GM12873 (cell line): ENCODE measurements at regions not wholly inside any gene's neighbourhood (a gene's known extent, or its start where the extent isn't known, plus 50 kb on each side); places are given as distances from the start of the nearest gene placed in this dataset.

Source experiments
- CTCF ChIP-seq: IDR thresholded peaks from 2 replicates; pipeline ENCODE4 v1.5.1; 2012; ENCODE audit warnings: low read depth, mild to moderate bottlenecking, moderate library complexity, low read length, control low read depth; ENCODE audit not compliant: insufficient read depth; ENCODE audit errors: missing control alignments

- TF ChIP-seq CTCF, result no peak
Measured at GRCh38 chr10:25094590-25094989, 78.2 kb downstream of the THNSL1 start.

- TF ChIP-seq CTCF, result no peak
Measured at GRCh38 chr10:25097669-25098411, 77.0 kb upstream of the GPR158 start.

GRCh38 chr10:25100141-25100540 is 74.7 kb upstream of the GPR158 start:
- TF ChIP-seq CTCF, result no peak

GRCh38 chr10:25101461-25102146 is 73.2 kb upstream of the GPR158 start:
- no peak for TF ChIP-seq CTCF

GRCh38 chr10:25102147-25102822 is 72.5 kb upstream of the GPR158 start:
- no peak for TF ChIP-seq CTCF

- no peak for TF ChIP-seq CTCF
Measured at GRCh38 chr10:25103703-25104102, 71.1 kb upstream of the GPR158 start.

- TF ChIP-seq CTCF, result no peak
Measured at GRCh38 chr10:25104441-25104840, 70.4 kb upstream of the GPR158 start.
